Testis (tissue), 2 donors: ENCODE measurements at regions not wholly inside any gene's neighbourhood (a gene's known extent, or its start where the extent isn't known, plus 50 kb on each side); places are given as distances from the start of the nearest gene placed in this dataset.

Experiments used
- CTCF ChIP-seq, 3 experiments: fragments of 450-650 bp in 2 of 3; fragments of 200-600 bp in 1 of 3; sonication (generic) in 1 of 3; IDR thresholded peaks; one replicate each; pipeline ENCODE4 v1.5.1; 2016 to 2019; ENCODE audit warnings: antibody characterized with exemption in 3 of 3, mild to moderate bottlenecking in 2 of 3, moderate library complexity in 1 of 3
- POLR2A ChIP-seq: fragments of 450-650 bp; IDR thresholded peaks from one replicate; pipeline ENCODE4 v1.6.1; 2017; ENCODE audit warnings: antibody characterized with exemption, mild to moderate bottlenecking, moderate library complexity

- TF ChIP-seq POLR2A: no peak
- TF ChIP-seq CTCF (IDR thresholded peaks at IDR 0.05): no peak
Measured at GRCh38 chr5:126017096-126017495, 406.1 kb upstream of the GRAMD2B start.
